ENCODE measurements at regions not wholly inside any gene's neighbourhood (a gene's known extent, or its start where the extent isn't known, plus 50 kb on each side); places are given as distances from the start of the nearest gene placed in this dataset.
A peak's percentile ranks its signal among the peaks of the same experiment; 100 is the strongest.

- 36 to 60% (median 42%) methylated on average over 6 to 10 of the region's 10 CpGs for WGBS, 4 donors
- Histone ChIP-seq H3K4me1 (peaks cover 0 to 6% (median 0%) of the 10 kb centered on the region in 12 donors), H3K9me3 (peaks cover 0 to 23% (median 5%) of the 10 kb centered on the region in 12 donors), H3K27ac (no peak overlapping the region), H3K27me3 (peaks cover 0 to 12% (median 0%) of the 10 kb centered on the region in 9 donors), H3K4me3 (no peak overlapping the region), H3K36me3 (no peaks in the 10 kb centered on the region)
- ATAC-seq (no peak), DNase-seq (no peak)
- TF ChIP-seq POLR2A (IDR thresholded peaks at IDR 0.05), result no peak
- TF ChIP-seq CTCF (IDR thresholded peaks at IDR 0.05), result no peak
- intact Hi-C loops (cut with DNase I), result no loop called here
These were observed 132.0 kb upstream of the HDAC4 start for GRCh38 chr2:239532859-239533258.

- Histone ChIP-seq H3K4me1 (peaks cover 0 to 6% (median 0%) of the 10 kb centered on the region in 12 donors), H3K27ac (no peak overlapping the region), H3K9me3 (peaks cover 0 to 23% (median 5%) of the 10 kb centered on the region in 12 donors), H3K4me3 (no peak overlapping the region), H3K36me3 (no peaks in the 10 kb centered on the region), H3K27me3 (peaks cover 0 to 9% (median 0%) of the 10 kb centered on the region in 9 donors)
- intact Hi-C loops (cut with DNase I), result no loop called here
- WGBS, 4 donors, result 87 to 88% (median 88%) methylated on average over 18 to 19 of the region's 19 CpGs
- ATAC-seq (no peak), DNase-seq (peak in 1 of 5 donors; percentile 25)
- TF ChIP-seq CTCF (IDR thresholded peaks at IDR 0.05), result no peak
- no peak for TF ChIP-seq POLR2A (IDR thresholded peaks at IDR 0.05)
These were observed 131.4 kb upstream of the HDAC4 start for GRCh38 chr2:239532250-239532649.

DNA sequence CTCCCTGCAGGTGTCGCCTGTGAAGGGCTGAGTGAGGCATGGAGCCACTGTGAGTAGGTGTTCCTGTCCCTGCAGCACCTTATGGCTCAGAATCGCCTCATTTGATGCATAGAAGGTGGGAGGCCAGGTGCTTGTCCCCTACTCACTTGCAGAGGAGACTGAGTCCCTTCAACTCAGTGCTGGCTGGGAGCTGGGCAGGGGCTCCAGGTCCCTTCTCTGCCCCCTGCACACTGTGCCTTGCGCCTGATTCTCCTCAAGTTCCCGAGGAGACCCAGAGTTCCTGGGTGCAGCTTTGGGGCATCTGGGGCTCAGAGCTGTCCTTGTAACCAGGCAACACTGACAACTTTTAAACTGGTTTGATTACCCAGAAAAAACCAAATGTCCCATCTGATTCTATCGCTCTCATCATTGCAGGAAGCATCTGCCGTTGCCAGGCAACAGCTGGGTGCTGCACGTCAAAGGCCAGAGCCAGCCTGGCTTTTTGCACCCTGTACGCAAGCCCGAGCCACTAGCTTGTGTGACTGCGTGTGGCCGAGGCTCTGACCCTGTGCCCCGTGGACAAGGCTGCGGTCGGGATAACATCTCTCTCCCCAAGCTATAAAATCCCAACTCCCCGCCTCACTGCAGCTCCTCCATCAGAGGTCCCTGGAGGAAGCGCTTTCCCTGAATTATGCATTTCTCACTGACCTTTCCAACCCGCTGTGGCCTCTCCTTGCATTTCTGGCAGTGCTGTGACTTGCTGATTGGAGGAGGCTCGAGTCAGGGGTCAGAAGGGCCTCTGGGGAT is 130.8 kb upstream of the HDAC4 start:
- ATAC-seq, result no peak
- WGBS, 4 donors, result 56 to 70% (median 62%) methylated on average over 17 to 18 of the region's 18 CpGs
- no peaks in the 10 kb centered on the region for H3K36me3 ChIP-seq

More for the DNA sequence above, 130.8 kb upstream of the HDAC4 start:
- DNase-seq, result peak in 1 of 5 donors; percentile 49
- H3K4me3 ChIP-seq, result no peak overlapping the region
- peaks cover 0 to 3% (median 0%) of the 10 kb centered on the region in 9 donors for H3K27me3 ChIP-seq
- no peak overlapping the region for H3K27ac ChIP-seq
- TF ChIP-seq POLR2A (IDR thresholded peaks at IDR 0.05) (no peak), CTCF (IDR thresholded peaks at IDR 0.05) (no peak)
- H3K4me1 ChIP-seq, result peaks cover 0 to 6% (median 0%) of the 10 kb centered on the region in 12 donors
- intact Hi-C loops (cut with DNase I), result no loop called here
- H3K9me3 ChIP-seq, result peaks cover 0 to 23% (median 5%) of the 10 kb centered on the region in 12 donors
